ENCODE measurements at regions not wholly inside any gene's neighbourhood (a gene's known extent, or its start where the extent isn't known, plus 50 kb on each side); places are given as distances from the start of the nearest gene placed in this dataset.

DNA sequence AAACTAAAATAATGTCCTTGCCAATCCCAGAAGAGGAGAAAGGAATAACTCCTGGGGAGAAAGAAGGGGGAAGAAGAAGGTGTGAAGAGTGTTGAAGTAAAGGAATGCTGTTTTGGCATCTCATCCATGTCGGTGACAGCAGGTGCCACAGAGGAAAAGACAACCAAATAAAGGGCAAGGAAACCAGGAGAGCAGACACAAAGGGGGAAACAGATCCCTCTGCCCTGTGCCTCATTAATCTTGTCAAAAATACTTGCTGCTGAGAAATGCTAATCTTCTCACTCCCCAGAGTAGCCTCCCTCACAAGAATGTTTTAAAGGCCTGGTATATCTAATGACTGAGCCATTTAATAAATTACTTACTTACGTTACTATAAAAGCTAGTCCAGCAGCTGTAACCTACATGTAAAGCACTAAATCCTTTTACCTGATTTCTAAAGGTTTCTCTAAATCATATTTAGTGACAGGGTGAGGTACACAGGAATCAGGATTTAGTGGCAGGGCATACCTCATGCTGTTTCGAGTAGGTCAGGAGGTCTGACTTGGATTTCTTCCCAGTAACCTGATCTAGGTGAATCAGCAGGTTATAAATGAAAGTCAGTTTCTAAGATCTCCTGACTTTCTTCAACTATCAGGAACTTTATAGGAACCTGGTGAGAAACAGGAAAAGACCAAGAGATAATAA, 377.1 kb downstream of the CENPW start:
- H3K4me3 Mint-ChIP-seq (ENCODE audit: unreplicated experiment) = no peak overlapping the region
- TF ChIP-seq CTCF (IDR thresholded peaks at IDR 0.05) = no peak
- H3K9me3 Mint-ChIP-seq (ENCODE audit: unreplicated experiment) = no peaks in the 10 kb centered on the region
- no peak overlapping the region for H3K27ac Mint-ChIP-seq (ENCODE audit: unreplicated experiment)
- DNase-seq (ENCODE audit: extremely low spot score, unreplicated experiment) = no peak
- no peaks in the 10 kb centered on the region for H3K4me1 Mint-ChIP-seq (ENCODE audit: unreplicated experiment)
- H3K27me3 Mint-ChIP-seq (ENCODE audit: unreplicated experiment) = peaks cover 20% of the 10 kb centered on the region
- H3K36me3 Mint-ChIP-seq (ENCODE audit: unreplicated experiment) = no peaks in the 10 kb centered on the region

DNA sequence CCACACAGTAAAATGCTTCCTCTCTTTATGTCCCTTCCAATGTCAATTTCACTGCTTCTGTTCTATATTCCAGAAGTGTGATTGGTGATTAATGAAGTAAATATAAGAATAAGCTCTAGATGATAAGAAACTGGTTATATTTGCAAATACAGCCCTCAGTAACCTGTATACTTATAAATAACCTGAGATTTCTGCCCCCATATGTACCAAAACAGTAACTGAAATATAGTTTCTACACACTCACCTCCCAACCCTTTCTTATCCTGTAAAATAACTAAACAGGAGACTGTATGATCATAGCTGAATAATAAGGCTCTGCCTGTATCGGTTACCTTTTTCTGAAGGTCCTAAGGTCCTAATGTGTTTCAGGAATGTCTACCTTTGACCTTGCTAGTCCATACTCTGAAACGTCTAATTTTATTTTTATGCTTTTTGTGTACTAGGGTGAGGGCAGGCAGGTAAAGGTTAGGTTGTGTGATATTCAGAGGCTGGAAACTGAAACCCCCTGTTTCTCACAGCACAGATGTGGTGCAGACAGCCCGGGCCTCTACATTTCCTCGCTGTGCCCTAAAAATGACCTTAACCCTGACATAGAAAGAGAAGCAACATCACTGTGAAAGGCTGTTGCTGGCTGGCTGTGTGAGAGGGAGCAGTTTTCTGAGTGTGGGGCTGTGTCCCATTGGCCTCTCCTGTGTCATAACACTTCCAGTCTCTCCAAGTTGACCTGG, 378.8 kb downstream of the CENPW start:
- H3K27ac Mint-ChIP-seq (ENCODE audit: unreplicated experiment) = no peak overlapping the region

DNA sequence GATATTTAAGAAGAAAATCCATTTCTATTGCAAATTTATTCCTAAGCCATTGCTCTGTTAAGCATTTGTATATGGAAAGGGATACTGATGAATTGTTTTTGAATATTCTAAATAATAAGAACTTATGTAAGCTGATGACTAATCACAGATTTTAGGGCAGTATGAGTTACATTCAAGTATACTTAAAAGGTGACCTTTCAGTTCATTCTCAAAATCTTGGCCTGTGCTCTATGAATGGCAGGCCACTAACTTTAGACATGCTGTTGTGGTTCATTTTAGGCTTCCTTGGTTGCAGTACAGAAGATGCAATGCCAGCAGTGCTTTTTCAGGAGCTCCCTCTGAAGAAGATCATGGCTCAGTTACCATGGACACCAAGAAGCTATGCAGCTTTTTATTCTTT, 380.4 kb downstream of the CENPW start:
- H3K36me3 Mint-ChIP-seq (ENCODE audit: unreplicated experiment) = no peaks in the 10 kb centered on the region
- DNase-seq (ENCODE audit: extremely low spot score, unreplicated experiment) = no peak
- H3K4me1 Mint-ChIP-seq (ENCODE audit: unreplicated experiment) = no peaks in the 10 kb centered on the region
- no peak overlapping the region for H3K4me3 Mint-ChIP-seq (ENCODE audit: unreplicated experiment)
- TF ChIP-seq CTCF (IDR thresholded peaks at IDR 0.05) = no peak
- no peak overlapping the region for H3K27ac Mint-ChIP-seq (ENCODE audit: unreplicated experiment)
- peaks cover 3% of the 10 kb centered on the region for H3K9me3 Mint-ChIP-seq (ENCODE audit: unreplicated experiment)
- H3K27me3 Mint-ChIP-seq (ENCODE audit: unreplicated experiment) = peaks cover 15% of the 10 kb centered on the region

More for the DNA sequence above, 378.8 kb downstream of the CENPW start:
- Mint-ChIP-seq H3K4me1 (ENCODE audit: unreplicated experiment) (no peaks in the 10 kb centered on the region), H3K9me3 (ENCODE audit: unreplicated experiment) (no peaks in the 10 kb centered on the region), H3K27me3 (ENCODE audit: unreplicated experiment) (peaks cover 18% of the 10 kb centered on the region), H3K36me3 (ENCODE audit: unreplicated experiment) (no peaks in the 10 kb centered on the region), H3K4me3 (ENCODE audit: unreplicated experiment) (no peak overlapping the region)
- TF ChIP-seq CTCF (IDR thresholded peaks at IDR 0.05) = no peak
- DNase-seq (ENCODE audit: extremely low spot score, unreplicated experiment) = no peak

GRCh38 chr6:126721581-126722160, 381.8 kb downstream of the CENPW start:
- Mint-ChIP-seq H3K27ac (ENCODE audit: unreplicated experiment) (no peak overlapping the region), H3K9me3 (ENCODE audit: unreplicated experiment) (peaks cover 6% of the 10 kb centered on the region), H3K4me3 (ENCODE audit: unreplicated experiment) (no peak overlapping the region), H3K4me1 (ENCODE audit: unreplicated experiment) (no peaks in the 10 kb centered on the region), H3K27me3 (ENCODE audit: unreplicated experiment) (peaks cover 10% of the 10 kb centered on the region), H3K36me3 (ENCODE audit: unreplicated experiment) (no peaks in the 10 kb centered on the region)
- no peak for TF ChIP-seq CTCF (IDR thresholded peaks at IDR 0.05)
- no peak for DNase-seq (ENCODE audit: extremely low spot score, unreplicated experiment)

GRCh38 chr6:126722411-126722810, 382.5 kb downstream of the CENPW start:
- no peak for DNase-seq (ENCODE audit: extremely low spot score, unreplicated experiment)
- H3K9me3 Mint-ChIP-seq (ENCODE audit: unreplicated experiment) = peaks cover 6% of the 10 kb centered on the region
- no peaks in the 10 kb centered on the region for H3K36me3 Mint-ChIP-seq (ENCODE audit: unreplicated experiment)
- H3K27me3 Mint-ChIP-seq (ENCODE audit: unreplicated experiment) = peaks cover 4% of the 10 kb centered on the region
- no peak overlapping the region for H3K27ac Mint-ChIP-seq (ENCODE audit: unreplicated experiment)
- no peak overlapping the region for H3K4me3 Mint-ChIP-seq (ENCODE audit: unreplicated experiment)
- no peak for TF ChIP-seq CTCF (IDR thresholded peaks at IDR 0.05)
- H3K4me1 Mint-ChIP-seq (ENCODE audit: unreplicated experiment) = no peaks in the 10 kb centered on the region

Data from osteocyte (in vitro differentiated cells).